Skeletal muscle cell (primary cell): ENCODE measurements at regions not wholly inside any gene's neighbourhood (a gene's known extent, or its start where the extent isn't known, plus 50 kb on each side); places are given as distances from the start of the nearest gene placed in this dataset.

Experiments
- DNase-seq: peaks from one replicate; pipeline ENCODE4 v3.0.0-alpha.2; 2010; ENCODE audit warnings: low read depth
- H3K4me3 ChIP-seq: 2 replicates; pipeline ENCODE4 v1.5.1; 2011; ENCODE audit warnings: low read depth, mild to moderate bottlenecking, control low read depth, low read length, moderate library complexity

GRCh38 chr16:61596655-61597054 is 439.6 kb downstream of the CDH8 start:
- DNase-seq = no peak
- no peak overlapping the region for H3K4me3 ChIP-seq

DNA sequence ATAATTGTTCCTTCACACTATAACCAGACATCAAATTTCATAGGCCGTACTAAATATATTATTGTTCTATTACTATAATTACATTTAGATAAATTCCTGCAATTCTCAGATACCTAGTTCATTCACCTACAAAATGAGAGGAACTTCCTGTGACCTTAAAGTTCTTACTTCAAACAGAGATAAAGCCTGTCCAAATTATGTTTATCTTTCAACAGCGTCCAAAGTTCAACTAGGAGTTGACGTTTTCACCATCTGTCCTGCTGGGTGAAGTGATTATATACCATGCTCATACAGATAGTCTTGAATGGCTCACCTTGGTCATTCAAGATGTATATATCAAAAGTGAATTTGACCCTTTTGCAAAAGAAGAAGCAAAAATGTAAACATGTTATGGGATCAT is 440.6 kb downstream of the CDH8 start:
- no peak for DNase-seq
- H3K4me3 ChIP-seq = no peak overlapping the region

GRCh38 chr16:61590577-61590976 is 445.7 kb downstream of the CDH8 start:
- no peak for DNase-seq
- no peak overlapping the region for H3K4me3 ChIP-seq

DNA sequence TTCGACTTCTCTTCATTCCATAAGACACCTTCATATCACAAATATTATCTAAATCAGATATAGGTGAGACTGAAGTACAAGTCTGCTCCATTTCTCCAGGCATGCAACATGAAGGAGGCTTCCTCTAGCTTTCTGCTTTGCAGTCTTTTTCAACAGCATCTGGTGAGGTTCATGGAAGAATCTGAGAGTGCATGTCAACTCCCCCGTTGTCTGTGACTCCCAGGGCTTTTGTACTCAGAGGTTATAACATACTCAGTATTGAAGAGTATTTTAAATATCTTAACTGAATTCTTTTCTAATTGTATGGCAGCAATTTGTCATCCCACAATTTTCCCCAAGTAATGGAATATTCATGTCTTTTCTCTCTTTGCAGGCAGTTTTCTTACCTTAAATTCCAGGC is 448.7 kb downstream of the CDH8 start:
- DNase-seq = no peak
- H3K4me3 ChIP-seq = no peak overlapping the region

- DNase-seq = no peak
- H3K4me3 ChIP-seq = no peak overlapping the region
Measured at GRCh38 chr16:61581417-61582046, 454.7 kb downstream of the CDH8 start.

- no peak overlapping the region for H3K4me3 ChIP-seq
- no peak for DNase-seq
Measured at GRCh38 chr16:61580579-61580978, 455.7 kb downstream of the CDH8 start.

DNA sequence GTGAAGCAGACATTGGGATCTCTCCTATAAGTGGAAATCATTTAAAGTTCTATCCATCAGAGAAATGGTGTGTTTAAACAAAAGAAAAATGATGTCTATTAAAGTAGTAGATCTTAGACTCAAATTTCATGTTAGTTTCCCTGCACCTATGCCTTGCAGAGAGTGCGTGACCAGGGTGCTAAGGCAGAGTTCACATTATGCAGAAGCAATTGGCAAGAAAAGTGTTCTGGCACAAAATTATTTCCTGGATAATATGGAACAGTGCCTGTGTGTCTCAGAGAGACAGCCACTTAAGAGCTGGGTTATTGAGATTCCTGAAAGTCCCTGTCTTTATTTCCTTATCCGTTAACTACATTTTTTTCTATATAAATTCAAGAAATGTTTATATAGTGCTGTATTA is 457.0 kb downstream of the CDH8 start:
- H3K4me3 ChIP-seq = no peak overlapping the region
- no peak for DNase-seq

GRCh38 chr16:61576476-61576875 is 459.8 kb downstream of the CDH8 start:
- DNase-seq = no peak
- no peak overlapping the region for H3K4me3 ChIP-seq

DNA sequence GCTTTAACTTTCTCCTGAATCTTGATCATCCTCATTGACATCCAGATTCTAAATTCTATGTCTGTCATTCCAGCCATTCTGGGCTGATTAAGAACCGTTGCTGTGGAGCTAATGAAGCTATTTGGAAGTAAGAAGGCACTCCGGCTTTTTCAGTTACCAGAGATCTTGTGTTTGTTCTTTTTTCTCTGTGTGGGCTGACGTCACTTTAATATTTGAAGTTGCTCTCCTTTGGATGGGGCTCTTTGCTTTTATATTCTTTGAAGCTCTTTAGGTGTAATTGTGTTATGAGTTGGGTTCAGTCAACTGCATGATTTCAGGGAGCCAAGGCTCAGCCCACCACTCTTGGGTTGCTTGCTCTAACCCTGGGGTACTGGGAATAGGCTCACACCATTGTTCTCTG is 460.6 kb downstream of the CDH8 start:
- H3K4me3 ChIP-seq = no peak overlapping the region
- no peak for DNase-seq

- no peak overlapping the region for H3K4me3 ChIP-seq
- DNase-seq = no peak
Measured at GRCh38 chr16:61569028-61569427, 467.2 kb downstream of the CDH8 start.

DNA sequence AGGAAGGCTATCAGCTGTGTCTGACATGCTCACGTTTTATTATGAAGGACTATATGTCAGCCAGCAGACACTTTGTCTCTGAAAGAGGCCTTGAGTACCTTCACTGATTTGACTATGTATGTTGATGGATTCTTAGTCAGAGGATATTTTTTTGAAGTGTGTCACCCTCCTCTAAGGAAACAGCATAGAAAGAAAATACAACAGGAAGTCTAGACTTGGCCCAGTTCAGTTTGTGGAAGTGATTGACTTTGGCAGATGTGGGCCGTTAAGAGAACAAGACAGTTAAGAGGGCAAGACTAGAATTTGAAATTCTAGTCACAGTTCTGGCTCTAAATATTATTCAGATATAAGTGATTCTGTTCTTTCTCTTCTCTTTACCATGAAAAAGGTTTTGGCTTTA is 471.5 kb downstream of the CDH8 start:
- no peak for DNase-seq
- no peak overlapping the region for H3K4me3 ChIP-seq

DNA sequence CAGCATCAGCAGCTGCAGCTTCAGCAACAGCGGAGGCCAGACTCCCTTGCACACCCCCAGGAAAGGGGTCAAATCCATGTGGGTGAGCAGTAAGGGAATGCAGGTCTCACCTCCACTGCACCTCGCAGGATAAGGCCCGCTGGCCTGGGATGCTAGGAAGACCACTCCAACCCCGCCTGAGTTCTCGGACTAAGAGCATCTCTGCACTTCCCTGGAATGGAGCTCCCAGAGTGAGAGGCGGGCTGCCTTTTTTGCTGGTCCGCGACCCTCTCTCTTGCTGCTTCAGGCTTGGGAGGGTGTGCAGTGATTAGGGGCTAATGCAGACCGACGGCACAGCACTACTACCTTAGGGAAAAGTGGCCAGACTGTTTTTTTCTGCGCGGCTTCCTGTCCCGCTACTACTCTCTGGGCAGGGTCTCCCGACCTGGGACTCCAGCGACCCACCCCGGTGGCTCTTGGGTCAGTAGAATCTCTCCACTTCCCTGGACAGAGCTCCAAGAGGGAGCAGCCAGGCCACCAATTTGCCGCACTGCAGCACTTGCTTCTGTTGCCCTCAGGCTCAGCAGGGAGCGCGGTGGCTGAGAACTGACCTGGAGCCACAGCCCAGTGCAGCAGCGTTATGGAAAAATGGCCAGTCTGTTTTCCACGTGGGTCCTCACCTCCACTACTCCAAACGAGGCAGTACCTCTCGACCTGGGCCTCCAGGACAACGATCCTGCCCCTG is 480.4 kb downstream of the CDH8 start:
- no peak overlapping the region for H3K4me3 ChIP-seq
- no peak for DNase-seq

GRCh38 chr16:61549327-61549726 is 486.9 kb downstream of the CDH8 start:
- DNase-seq = no peak
- no peak overlapping the region for H3K4me3 ChIP-seq

- DNase-seq = no peak
Measured at GRCh38 chr16:61547626-61548025, 488.6 kb downstream of the CDH8 start.

GRCh38 chr16:61544165-61544564 is 492.1 kb downstream of the CDH8 start:
- no peak for DNase-seq
- no peak overlapping the region for H3K4me3 ChIP-seq

More at GRCh38 chr16:61547626-61548025, 488.6 kb downstream of the CDH8 start:
- H3K4me3 ChIP-seq = no peak overlapping the region

DNA sequence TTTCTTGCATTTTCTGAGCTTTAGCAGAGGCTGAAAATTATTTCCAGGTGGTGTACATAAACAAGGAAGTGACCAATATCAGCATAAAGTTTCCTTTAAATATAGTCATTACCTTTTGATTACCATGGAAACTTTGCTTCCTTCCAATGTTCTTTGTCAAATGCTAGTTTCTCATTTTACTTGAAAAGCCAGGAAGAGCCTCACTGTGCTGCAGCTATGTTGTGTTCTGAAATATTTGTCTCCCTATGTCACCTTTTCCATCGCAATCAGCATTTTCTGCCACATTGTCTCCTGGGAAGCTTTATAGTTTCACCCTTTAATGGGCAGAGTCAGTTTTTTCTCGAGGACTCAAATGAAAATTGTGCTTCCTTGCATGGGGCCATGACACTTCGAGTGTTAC is 496.0 kb downstream of the CDH8 start:
- H3K4me3 ChIP-seq = no peak overlapping the region
- no peak for DNase-seq

- no peak overlapping the region for H3K4me3 ChIP-seq
- no peak for DNase-seq
Measured at GRCh38 chr16:61530697-61531096, 505.5 kb downstream of the CDH8 start.

- no peak overlapping the region for H3K4me3 ChIP-seq
- DNase-seq = no peak
Measured at GRCh38 chr16:61500851-61501250, 535.4 kb downstream of the CDH8 start.

DNA sequence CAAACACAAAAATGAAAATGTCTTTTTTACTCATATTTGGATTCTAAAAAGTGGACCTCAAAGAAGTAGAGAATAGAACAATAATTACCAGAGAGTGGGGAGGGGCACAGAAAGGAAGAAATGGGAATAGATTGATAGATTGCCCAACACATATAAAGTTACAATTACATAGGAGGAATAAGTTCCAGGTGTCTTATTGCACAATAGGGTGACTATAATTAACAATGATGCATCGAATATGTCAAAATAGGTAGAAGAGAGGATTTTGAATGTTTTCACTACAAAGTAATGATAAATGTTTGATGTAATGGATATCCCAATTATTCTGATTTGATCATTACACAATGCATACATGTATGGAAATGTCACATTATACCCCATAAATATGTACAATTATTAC is 556.0 kb downstream of the CDH8 start:
- DNase-seq = no peak
- H3K4me3 ChIP-seq = no peak overlapping the region

DNA sequence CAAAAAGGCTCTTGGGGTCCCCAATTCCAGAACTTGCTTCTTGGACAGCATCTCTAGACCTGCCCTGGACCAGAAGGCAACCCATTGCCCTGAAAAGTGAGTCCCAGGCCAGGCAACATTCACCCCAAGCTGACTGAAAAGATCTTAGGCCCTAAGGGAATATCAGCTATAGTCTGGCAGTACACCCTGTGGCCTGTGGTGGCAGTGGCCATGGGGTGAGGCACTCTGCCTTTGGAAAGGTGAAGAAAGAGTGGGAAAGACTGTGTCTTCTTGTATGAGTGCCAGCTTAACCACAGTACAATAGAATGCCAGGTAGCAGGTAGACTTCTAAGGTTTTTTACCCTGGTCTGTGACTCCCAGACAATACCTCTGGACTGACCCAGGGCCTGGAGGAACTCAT is 564.5 kb downstream of the CDH8 start:
- DNase-seq = no peak
- H3K4me3 ChIP-seq = no peak overlapping the region

GRCh38 chr16:61471023-61471422 is 565.2 kb downstream of the CDH8 start:
- no peak for DNase-seq

More at GRCh38 chr16:61471023-61471422, 565.2 kb downstream of the CDH8 start:
- no peak overlapping the region for H3K4me3 ChIP-seq
